ENCODE measurements at regions not wholly inside any gene's neighbourhood (a gene's known extent, or its start where the extent isn't known, plus 50 kb on each side); places are given as distances from the start of the nearest gene placed in this dataset.

GRCh38 chr12:67394550-67394949, 125.4 kb downstream of the CAND1 start:
- ChIA-PET POLR2A (no interaction called here), CTCF (no interaction called here)
- intact Hi-C loops (cut with micrococcal nuclease; ENCODE audit: unreplicated experiment) = no loop called here
- no TSS peak for BruUV-seq (replicated peaks)
- Mint-ChIP-seq H3K4me1 (ENCODE audit: low read depth, unreplicated experiment) (no peaks in the 10 kb centered on the region), H3K27me3 (ENCODE audit: insufficient read depth, unreplicated experiment) (peaks cover 7% of the 10 kb centered on the region), H3K9me3 (ENCODE audit: unreplicated experiment) (no peaks in the 10 kb centered on the region), H3K4me3 (ENCODE audit: unreplicated experiment) (no peak overlapping the region), H3K27ac (ENCODE audit: unreplicated experiment) (no peak overlapping the region), H3K36me3 (ENCODE audit: insufficient read depth, unreplicated experiment) (no peaks in the 10 kb centered on the region)
- Histone ChIP-seq H3K9me3 (no peaks in the 10 kb centered on the region), H3K4me3 (ENCODE audit: low read depth, low read length) (no peak overlapping the region), H3K4me1 (no peaks in the 10 kb centered on the region), H3K27me3 (replicated peaks; ENCODE audit: control insufficient read depth, insufficient read depth, low read length) (no peaks in the 10 kb centered on the region), H3K36me3 (ENCODE audit: control insufficient read depth, insufficient read depth, low read length) (no peaks in the 10 kb centered on the region)
- DNase-seq = no peak
- no peak for TF ChIP-seq CTCF (IDR thresholded peaks at IDR 0.05; ENCODE audit: insufficient read depth in 1 of 2, low read depth in 1 of 2, low read length in 1 of 2, severe bottlenecking in 1 of 2, unreplicated experiment in 1 of 2)

- no peak overlapping the region for H3K4me3 Mint-ChIP-seq (ENCODE audit: unreplicated experiment)
- DNase-seq = no peak
- no peaks in the 10 kb centered on the region for H3K4me1 ChIP-seq
- peaks cover 4% of the 10 kb centered on the region for H3K9me3 Mint-ChIP-seq (ENCODE audit: unreplicated experiment)
- peaks cover 3% of the 10 kb centered on the region for H3K27me3 Mint-ChIP-seq (ENCODE audit: insufficient read depth, unreplicated experiment)
- H3K27ac Mint-ChIP-seq (ENCODE audit: unreplicated experiment) = no peak overlapping the region
- POLR2A ChIA-PET = no interaction called here
- BruUV-seq (replicated peaks) = no TSS peak
- H3K4me3 ChIP-seq (ENCODE audit: low read depth, low read length) = no peak overlapping the region
- H3K27me3 ChIP-seq (replicated peaks; ENCODE audit: control insufficient read depth, insufficient read depth, low read length) = no peaks in the 10 kb centered on the region
- TF ChIP-seq CTCF (IDR thresholded peaks at IDR 0.05; ENCODE audit: insufficient read depth in 1 of 2, low read depth in 1 of 2, low read length in 1 of 2, severe bottlenecking in 1 of 2, unreplicated experiment in 1 of 2) = no peak
- intact Hi-C loops (cut with micrococcal nuclease; ENCODE audit: unreplicated experiment) = no loop called here
- no peaks in the 10 kb centered on the region for H3K9me3 ChIP-seq
- H3K36me3 Mint-ChIP-seq (ENCODE audit: insufficient read depth, unreplicated experiment) = no peaks in the 10 kb centered on the region
- no peaks in the 10 kb centered on the region for H3K4me1 Mint-ChIP-seq (ENCODE audit: low read depth, unreplicated experiment)
- CTCF ChIA-PET = no interaction called here
- no peaks in the 10 kb centered on the region for H3K36me3 ChIP-seq (ENCODE audit: control insufficient read depth, insufficient read depth, low read length)
These were observed 131.6 kb downstream of the CAND1 start for GRCh38 chr12:67400742-67401141.

GRCh38 chr12:67410246-67410645, 141.1 kb downstream of the CAND1 start:
- no peak for DNase-seq
- Mint-ChIP-seq H3K27ac (ENCODE audit: unreplicated experiment) (no peak overlapping the region), H3K9me3 (ENCODE audit: unreplicated experiment) (peaks cover 13% of the 10 kb centered on the region), H3K36me3 (ENCODE audit: insufficient read depth, unreplicated experiment) (no peaks in the 10 kb centered on the region), H3K27me3 (ENCODE audit: insufficient read depth, unreplicated experiment) (no peaks in the 10 kb centered on the region), H3K4me3 (ENCODE audit: unreplicated experiment) (no peak overlapping the region), H3K4me1 (ENCODE audit: low read depth, unreplicated experiment) (no peaks in the 10 kb centered on the region)
- TF ChIP-seq CTCF (IDR thresholded peaks at IDR 0.05; ENCODE audit: insufficient read depth in 1 of 2, low read depth in 1 of 2, low read length in 1 of 2, severe bottlenecking in 1 of 2, unreplicated experiment in 1 of 2) = no peak
- no peaks in the 10 kb centered on the region for H3K27me3 ChIP-seq (replicated peaks; ENCODE audit: control insufficient read depth, insufficient read depth, low read length)
- no peaks in the 10 kb centered on the region for H3K4me1 ChIP-seq
- H3K36me3 ChIP-seq (ENCODE audit: control insufficient read depth, insufficient read depth, low read length) = no peaks in the 10 kb centered on the region
- H3K9me3 ChIP-seq = no peaks in the 10 kb centered on the region
- BruUV-seq (replicated peaks) = no TSS peak
- ChIA-PET CTCF (interaction anchor here (0.7 kb wide), 1 partner anchor 1746 kb away, joined by 8 read pairs; no protein-coding TSS in a partner anchor), POLR2A (no interaction called here)
- H3K4me3 ChIP-seq (ENCODE audit: low read depth, low read length) = no peak overlapping the region
- intact Hi-C loops (cut with micrococcal nuclease; ENCODE audit: unreplicated experiment) = no loop called here

Data from Caco-2 (cell line).